ENCODE measurements at regions not wholly inside any gene's neighbourhood (a gene's known extent, or its start where the extent isn't known, plus 50 kb on each side); places are given as distances from the start of the nearest gene placed in this dataset.

- DNase-seq (ENCODE audit: low read depth in 2 of 2), result no peak
- no peak overlapping the region for H3K4me3 ChIP-seq (replicated peaks in 1 of 2; ENCODE audit: low read depth in 2 of 2, low read length in 2 of 2)
- TF ChIP-seq CTCF (IDR thresholded peaks at IDR 0.05; ENCODE audit: low read depth, low read length), result no peak
Measured at GRCh38 chr2:198438331-198438730, 633.9 kb downstream of the PLCL1 start.

GRCh38 chr2:198424112-198424511 is 619.7 kb downstream of the PLCL1 start:
- no peak for TF ChIP-seq CTCF (IDR thresholded peaks at IDR 0.05; ENCODE audit: low read depth, low read length)
- no peak overlapping the region for H3K4me3 ChIP-seq (replicated peaks in 1 of 2; ENCODE audit: low read depth in 2 of 2, low read length in 2 of 2)
- no peak for DNase-seq (ENCODE audit: low read depth in 2 of 2)

- DNase-seq (ENCODE audit: low read depth in 2 of 2), result no peak
- TF ChIP-seq CTCF (IDR thresholded peaks at IDR 0.05; ENCODE audit: low read depth, low read length), result no peak
- no peak overlapping the region for H3K4me3 ChIP-seq (replicated peaks in 1 of 2; ENCODE audit: low read depth in 2 of 2, low read length in 2 of 2)
Measured at GRCh38 chr2:198417836-198418235, 613.4 kb downstream of the PLCL1 start.

GRCh38 chr2:198414976-198415375 is 610.6 kb downstream of the PLCL1 start:
- no peak overlapping the region for H3K4me3 ChIP-seq (replicated peaks in 1 of 2; ENCODE audit: low read depth in 2 of 2, low read length in 2 of 2)
- TF ChIP-seq CTCF (IDR thresholded peaks at IDR 0.05; ENCODE audit: low read depth, low read length), result no peak
- no peak for DNase-seq (ENCODE audit: low read depth in 2 of 2)

GRCh38 chr2:198411936-198412335 is 607.5 kb downstream of the PLCL1 start:
- H3K4me3 ChIP-seq (replicated peaks in 1 of 2; ENCODE audit: low read depth in 2 of 2, low read length in 2 of 2), result no peak overlapping the region
- TF ChIP-seq CTCF (IDR thresholded peaks at IDR 0.05; ENCODE audit: low read depth, low read length), result no peak
- DNase-seq (ENCODE audit: low read depth in 2 of 2), result no peak

GRCh38 chr2:198408171-198408570 is 603.8 kb downstream of the PLCL1 start:
- no peak overlapping the region for H3K4me3 ChIP-seq (replicated peaks in 1 of 2; ENCODE audit: low read depth in 2 of 2, low read length in 2 of 2)
- TF ChIP-seq CTCF (IDR thresholded peaks at IDR 0.05; ENCODE audit: low read depth, low read length), result no peak
- no peak for DNase-seq (ENCODE audit: low read depth in 2 of 2)

GRCh38 chr2:198405311-198405710 is 600.9 kb downstream of the PLCL1 start:
- H3K4me3 ChIP-seq (replicated peaks in 1 of 2; ENCODE audit: low read depth in 2 of 2, low read length in 2 of 2), result no peak overlapping the region
- DNase-seq (ENCODE audit: low read depth in 2 of 2), result no peak
- TF ChIP-seq CTCF (IDR thresholded peaks at IDR 0.05; ENCODE audit: low read depth, low read length), result no peak
